Neural cell (in vitro differentiated cells): ENCODE measurements at regions not wholly inside any gene's neighbourhood (a gene's known extent, or its start where the extent isn't known, plus 50 kb on each side); places are given as distances from the start of the nearest gene placed in this dataset.

Source experiments
- CTCF ChIP-seq: fragments of 450-650 bp; IDR thresholded peaks from 2 replicates; pipeline ENCODE4 v1.5.1; 2014; ENCODE audit warnings: antibody characterized with exemption, mild to moderate bottlenecking, moderate library complexity; ENCODE audit not compliant: poor library complexity, severe bottlenecking
- MXI1 ChIP-seq: fragments of 450-650 bp; conservative IDR thresholded peaks from 2 replicates; pipeline ENCODE4 v1.6.1; 2014; ENCODE audit warnings: antibody characterized with exemption, mild to moderate bottlenecking; ENCODE audit not compliant: poor library complexity, severe bottlenecking
- POLR2AphosphoS5 ChIP-seq: IDR thresholded peaks from 2 replicates; pipeline ENCODE4 v1.6.1; 2012
- RAD21 ChIP-seq: fragments of 450-650 bp; conservative IDR thresholded peaks from 2 replicates; pipeline ENCODE4 v1.6.1; 2014; ENCODE audit warnings: antibody characterized with exemption, mild to moderate bottlenecking, moderate library complexity
- REST ChIP-seq: IDR thresholded peaks from 2 replicates; pipeline ENCODE4 v1.6.1; 2012; ENCODE audit warnings: borderline replicate concordance
- TAF1 ChIP-seq: IDR thresholded peaks from 2 replicates; pipeline ENCODE4 v1.6.1; 2012; ENCODE audit warnings: low read depth

GRCh38 chr2:176997792-176998169 lies 214.8 kb upstream of the HNRNPA3 start:
- no peak for TF ChIP-seq CTCF
- TF ChIP-seq RAD21: no peak
- no peak for TF ChIP-seq POLR2AphosphoS5
- no peak for TF ChIP-seq REST
- no peak for TF ChIP-seq TAF1
- TF ChIP-seq MXI1: no peak
